ENCODE measurements at regions not wholly inside any gene's neighbourhood (a gene's known extent, or its start where the extent isn't known, plus 50 kb on each side); places are given as distances from the start of the nearest gene placed in this dataset.

GRCh38 chr2:78606895-78607294 is 418.6 kb upstream of the REG3G start:
- TF ChIP-seq POLR2AphosphoS5 (IDR thresholded peaks at IDR 0.05; ENCODE audit: insufficient read depth in 1 of 2, low read depth in 1 of 2) (no peak), CTCF (IDR thresholded peaks at IDR 0.05) (no peak), POLR2A (IDR thresholded peaks at IDR 0.05) (no peak)

All from vagina (tissue), 2 donors.